ENCODE measurements at regions not wholly inside any gene's neighbourhood (a gene's known extent, or its start where the extent isn't known, plus 50 kb on each side); places are given as distances from the start of the nearest gene placed in this dataset.

DNA sequence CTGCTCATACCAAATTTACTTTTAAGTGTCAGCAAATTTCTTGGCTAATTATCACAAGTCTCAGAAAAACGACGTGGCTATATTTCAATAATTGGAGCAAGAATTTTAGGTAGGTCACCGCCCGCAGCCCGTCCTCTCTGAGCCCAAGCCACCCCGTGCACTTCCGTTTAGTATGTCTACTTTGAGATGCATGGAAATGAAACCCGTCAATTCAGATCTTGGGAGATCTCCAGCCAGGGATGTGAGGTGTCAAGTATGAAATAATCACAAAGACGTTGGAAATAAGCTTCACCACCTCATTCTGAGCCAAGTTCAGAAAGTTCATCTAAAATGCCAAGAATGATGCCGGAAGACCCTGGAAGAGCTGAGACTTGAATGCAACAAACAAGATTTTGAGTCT is 132.6 kb upstream of the IRF2BP2 start:
- no peaks in the 10 kb centered on the region for H4K20me1 ChIP-seq (ENCODE audit: insufficient read depth, low read length)
- TF ChIP-seq, protein P1, sequence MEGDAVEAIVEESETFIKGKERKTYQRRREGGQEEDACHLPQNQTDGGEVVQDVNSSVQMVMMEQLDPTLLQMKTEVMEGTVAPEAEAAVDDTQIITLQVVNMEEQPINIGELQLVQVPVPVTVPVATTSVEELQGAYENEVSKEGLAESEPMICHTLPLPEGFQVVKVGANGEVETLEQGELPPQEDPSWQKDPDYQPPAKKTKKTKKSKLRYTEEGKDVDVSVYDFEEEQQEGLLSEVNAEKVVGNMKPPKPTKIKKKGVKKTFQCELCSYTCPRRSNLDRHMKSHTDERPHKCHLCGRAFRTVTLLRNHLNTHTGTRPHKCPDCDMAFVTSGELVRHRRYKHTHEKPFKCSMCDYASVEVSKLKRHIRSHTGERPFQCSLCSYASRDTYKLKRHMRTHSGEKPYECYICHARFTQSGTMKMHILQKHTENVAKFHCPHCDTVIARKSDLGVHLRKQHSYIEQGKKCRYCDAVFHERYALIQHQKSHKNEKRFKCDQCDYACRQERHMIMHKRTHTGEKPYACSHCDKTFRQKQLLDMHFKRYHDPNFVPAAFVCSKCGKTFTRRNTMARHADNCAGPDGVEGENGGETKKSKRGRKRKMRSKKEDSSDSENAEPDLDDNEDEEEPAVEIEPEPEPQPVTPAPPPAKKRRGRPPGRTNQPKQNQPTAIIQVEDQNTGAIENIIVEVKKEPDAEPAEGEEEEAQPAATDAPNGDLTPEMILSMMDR (IDR thresholded peaks at IDR 0.05), result no peak
- Mint-ChIP-seq H3K4me3 (no peak overlapping the region), H3K36me3 (no peaks in the 10 kb centered on the region), H3K27ac (no peak overlapping the region), H3K4me1 (peaks cover 19% of the 10 kb centered on the region), H3K9me3 (peaks cover 0 to 1% (median 0%) of the 10 kb centered on the region in 7 donors), H3K27me3 (ENCODE audit: low read depth in 3 of 3) (peaks cover 0 to 3% (median 2%) of the 10 kb centered on the region in 3 donors)
- no peaks in the 10 kb centered on the region for H3K27me3 ChIP-seq (ENCODE audit: control insufficient read depth in 2 of 2, insufficient read depth in 2 of 2, low read length in 2 of 2)
- no peaks in the 10 kb centered on the region for H3K36me3 ChIP-seq (replicated peaks in 1 of 2; ENCODE audit: control insufficient read depth in 1 of 2, insufficient read depth in 2 of 2, low read length in 2 of 2)
- WGBS (ENCODE audit: insufficient coverage), result 60% methylated on average over 1 of the region's 10 CpGs
- no peak overlapping the region for H3K4me2 ChIP-seq (replicated peaks; ENCODE audit: extremely low read depth, low read length, poor library complexity, severe bottlenecking)
- intact Hi-C loops (cut with micrococcal nuclease), result loop anchor here in 1 of 2 donors (10.0 kb wide), 1 partner anchor 48 kb away; no protein-coding TSS in a partner anchor
- H3K79me2 ChIP-seq (ENCODE audit: insufficient read depth, low read length), result no peaks in the 10 kb centered on the region
- no peak for DNase-seq
- no peak overlapping the region for H3K4me3 ChIP-seq (replicated peaks in 1 of 3; ENCODE audit: low read depth in 2 of 3, low read length in 3 of 3)
- no peaks in the 10 kb centered on the region for H3K9me3 ChIP-seq (replicated peaks in 1 of 2; ENCODE audit: control insufficient read depth in 1 of 2, insufficient read depth in 1 of 2, low read length in 2 of 2)
- no peak overlapping the region for H3K27ac ChIP-seq (ENCODE audit: low read depth in 1 of 2, low read length in 2 of 2)
- H3K4me1 ChIP-seq (ENCODE audit: control insufficient read depth in 1 of 2, insufficient read depth in 2 of 2, low read length in 2 of 2), result peaks cover 13 to 14% of the 10 kb centered on the region in 2 donors
- no peak overlapping the region for H3K9ac ChIP-seq (ENCODE audit: insufficient read depth, low read length, poor library complexity, severe bottlenecking)
- no peak overlapping the region for H2AFZ ChIP-seq (ENCODE audit: insufficient read depth, low read depth, low read length, poor library complexity, severe bottlenecking)

DNA sequence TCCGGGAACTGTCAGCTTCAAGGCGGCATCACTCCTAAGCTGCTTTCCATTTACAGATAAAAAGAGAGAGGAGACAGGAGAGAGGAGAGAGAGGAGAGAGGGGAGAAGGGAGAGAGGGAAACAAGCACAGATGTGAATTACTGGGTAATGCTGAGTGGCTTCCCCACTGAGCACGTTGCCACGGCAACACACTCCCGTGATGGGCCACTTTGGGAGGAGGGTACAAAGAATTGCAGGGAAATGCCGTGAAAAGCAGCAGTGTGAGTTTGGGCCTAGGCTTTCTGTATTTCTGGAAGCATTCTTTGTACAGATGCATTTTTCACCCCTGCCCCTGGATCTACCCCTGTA is 128.0 kb upstream of the IRF2BP2 start:
- TF ChIP-seq, protein P1 (IDR thresholded peaks at IDR 0.05), result no peak
- peak overlapping the region in 3 of 7 donors; percentile 23 to 37 (median 32) for H3K27ac Mint-ChIP-seq

More for the DNA sequence above, 128.0 kb upstream of the IRF2BP2 start:
- H3K27ac ChIP-seq (ENCODE audit: low read depth in 1 of 2, low read length in 2 of 2), result no peak overlapping the region
- H3K36me3 Mint-ChIP-seq, result no peaks in the 10 kb centered on the region
- no peaks in the 10 kb centered on the region for H3K4me1 ChIP-seq (ENCODE audit: control insufficient read depth in 1 of 2, insufficient read depth in 2 of 2, low read length in 2 of 2)
- WGBS (ENCODE audit: insufficient coverage), result 0% methylated on average over 2 of the region's 6 CpGs
- H3K27me3 Mint-ChIP-seq (ENCODE audit: low read depth in 3 of 3), result peaks cover 0 to 3% (median 2%) of the 10 kb centered on the region in 3 donors
- DNase-seq, result peak in 1 of 3 donors; percentile 39
- no peak overlapping the region for H3K4me3 ChIP-seq (replicated peaks in 1 of 3; ENCODE audit: low read depth in 2 of 3, low read length in 3 of 3)
- no peak overlapping the region for H3K9ac ChIP-seq (ENCODE audit: insufficient read depth, low read length, poor library complexity, severe bottlenecking)
- no peak overlapping the region for H3K4me3 Mint-ChIP-seq
- no peaks in the 10 kb centered on the region for H3K79me2 ChIP-seq (ENCODE audit: insufficient read depth, low read length)
- H3K9me3 ChIP-seq (replicated peaks in 1 of 2; ENCODE audit: control insufficient read depth in 1 of 2, insufficient read depth in 1 of 2, low read length in 2 of 2), result no peaks in the 10 kb centered on the region
- no peak overlapping the region for H2AFZ ChIP-seq (ENCODE audit: insufficient read depth, low read depth, low read length, poor library complexity, severe bottlenecking)
- no peak overlapping the region for H3K4me2 ChIP-seq (replicated peaks; ENCODE audit: extremely low read depth, low read length, poor library complexity, severe bottlenecking)
- no peaks in the 10 kb centered on the region for H4K20me1 ChIP-seq (ENCODE audit: insufficient read depth, low read length)
- peaks cover 0 to 2% (median 0%) of the 10 kb centered on the region in 7 donors for H3K9me3 Mint-ChIP-seq
- H3K4me1 Mint-ChIP-seq, result peaks cover 14% of the 10 kb centered on the region
- H3K27me3 ChIP-seq (ENCODE audit: control insufficient read depth in 2 of 2, insufficient read depth in 2 of 2, low read length in 2 of 2), result no peaks in the 10 kb centered on the region
- intact Hi-C loops (cut with micrococcal nuclease), result no loop called here
- H3K36me3 ChIP-seq (replicated peaks in 1 of 2; ENCODE audit: control insufficient read depth in 1 of 2, insufficient read depth in 2 of 2, low read length in 2 of 2), result no peaks in the 10 kb centered on the region

Data from CD14-positive monocyte (primary cell).